MM.1S (cell line): ENCODE measurements at regions not wholly inside any gene's neighbourhood (a gene's known extent, or its start where the extent isn't known, plus 50 kb on each side); places are given as distances from the start of the nearest gene placed in this dataset.

Source experiments
- DNase-seq: peaks from one replicate; pipeline ENCODE4 v3.0.0-alpha.2; 2015
- H2AFZ ChIP-seq: fragments of 300-600 bp; sonication (generic); 2 replicates; pipeline ENCODE4 v1.6.0; 2016; ENCODE audit warnings: antibody characterized with exemption, low read length
- H3F3A ChIP-seq: fragments of 300-600 bp; sonication (generic); 2 replicates; pipeline ENCODE4 v1.6.1; 2016; ENCODE audit warnings: mild to moderate bottlenecking, antibody characterized with exemption, low read length, moderate library complexity, mixed read lengths; ENCODE audit not compliant: insufficient read depth
- H3K27ac ChIP-seq: fragments of 300-600 bp; sonication (generic); 2 replicates; pipeline ENCODE4 v1.5.1; 2016; ENCODE audit warnings: mild to moderate bottlenecking, low read length
- H3K27me3 ChIP-seq: fragments of 300-600 bp; sonication (generic); replicated peaks from 2 replicates; pipeline ENCODE4 v1.6.0; 2016; ENCODE audit warnings: low read length; ENCODE audit not compliant: insufficient read depth
- H3K36me3 ChIP-seq: fragments of 300-600 bp; sonication (generic); replicated peaks from 2 replicates; pipeline ENCODE4 v1.6.1; 2016; ENCODE audit warnings: mild to moderate bottlenecking, low read length, mixed read lengths; ENCODE audit not compliant: insufficient read depth
- H3K4me1 ChIP-seq: fragments of 300-600 bp; sonication (generic); 2 replicates; pipeline ENCODE4 v1.6.1; 2016; ENCODE audit warnings: low read length, mixed read lengths
- H3K4me2 ChIP-seq: fragments of 300-600 bp; sonication (generic); 2 replicates; pipeline ENCODE4 v1.6.0; 2016; ENCODE audit warnings: low read depth, low read length
- H3K4me3 ChIP-seq: fragments of 300-600 bp; sonication (generic); 2 replicates; pipeline ENCODE4 v1.5.1; 2016; ENCODE audit warnings: low read length, mixed read lengths
- H3K79me2 ChIP-seq: fragments of 300-600 bp; sonication (generic); 2 replicates; pipeline ENCODE4 v1.6.1; 2016; ENCODE audit warnings: mixed run types, low read length, mixed read lengths
- H3K9ac ChIP-seq: fragments of 300-600 bp; sonication (generic); 2 replicates; pipeline ENCODE4 v1.6.1; 2016; ENCODE audit warnings: low read length, mixed read lengths
- H3K9me2 ChIP-seq: fragments of 300-600 bp; sonication (generic); replicated peaks from 2 replicates; pipeline ENCODE4 v1.6.1; 2016; ENCODE audit warnings: mild to moderate bottlenecking, low read length, mixed read lengths; ENCODE audit not compliant: insufficient read depth
- H3K9me3 ChIP-seq: fragments of 300-600 bp; sonication (generic); replicated peaks from 2 replicates; pipeline ENCODE4 v1.6.1; 2016; ENCODE audit warnings: mild to moderate bottlenecking, low read length, mixed read lengths; ENCODE audit not compliant: insufficient read depth
- H4K20me1 ChIP-seq: fragments of 300-600 bp; sonication (generic); 2 replicates; pipeline ENCODE4 v1.6.1; 2016; ENCODE audit warnings: mild to moderate bottlenecking, low read length, moderate library complexity, mixed read lengths; ENCODE audit not compliant: insufficient read depth
- CTCF ChIP-seq: fragments of 300-600 bp; sonication (generic); IDR thresholded peaks from 2 replicates; pipeline ENCODE4 v1.5.1; 2016; ENCODE audit warnings: antibody characterized with exemption, low read length, mixed read lengths
- EZH2 ChIP-seq: fragments of 300-600 bp; sonication (generic); optimal IDR thresholded peaks from 2 replicates; pipeline ENCODE3; 2017; ENCODE audit warnings: low read depth, mild to moderate bottlenecking, antibody characterized with exemption, low read length, mixed read lengths
- EZH2phosphoT487 ChIP-seq: fragments of 300-600 bp; sonication (generic); IDR thresholded peaks from 2 replicates; pipeline ENCODE4 v1.6.1; 2018; ENCODE audit warnings: antibody characterized with exemption, low read length

GRCh38 chr18:45213040-45213333, 402.3 kb upstream of the SLC14A2 start:
- no peak for DNase-seq
- H3K9me3 ChIP-seq, result no peaks in the 10 kb centered on the region
- no peaks in the 10 kb centered on the region for H3K79me2 ChIP-seq
- no peak overlapping the region for H3K27ac ChIP-seq
- TF ChIP-seq EZH2 (no peak), EZH2phosphoT487 (no peak), CTCF (no peak)
- H3K9ac ChIP-seq, result no peak overlapping the region
- no peaks in the 10 kb centered on the region for H3K4me1 ChIP-seq
- H4K20me1 ChIP-seq, result no peaks in the 10 kb centered on the region
- H3K9me2 ChIP-seq, result no peaks in the 10 kb centered on the region
- H3K36me3 ChIP-seq, result no peaks in the 10 kb centered on the region
- H3K4me3 ChIP-seq, result no peak overlapping the region
- no peak overlapping the region for H2AFZ ChIP-seq
- H3K27me3 ChIP-seq, result no peaks in the 10 kb centered on the region
- no peaks in the 10 kb centered on the region for H3F3A ChIP-seq
- H3K4me2 ChIP-seq, result no peak overlapping the region

- no peak overlapping the region for H3K4me2 ChIP-seq
- 0 out of 2 replicates have a peak, but pooled peaks cover 4% of the 10 kb centered on the region for H3K4me1 ChIP-seq
- no peak overlapping the region for H3K27ac ChIP-seq
- TF ChIP-seq CTCF (no peak), EZH2 (no peak), EZH2phosphoT487 (no peak)
- no peak for DNase-seq
- H3K9me3 ChIP-seq, result no peaks in the 10 kb centered on the region
- no peaks in the 10 kb centered on the region for H4K20me1 ChIP-seq
- H3K27me3 ChIP-seq, result no peaks in the 10 kb centered on the region
- H3K9ac ChIP-seq, result no peak overlapping the region
- no peaks in the 10 kb centered on the region; the same call in 1 of the 2 replicates for H3K9me2 ChIP-seq
- no peak overlapping the region for H2AFZ ChIP-seq
- no peaks in the 10 kb centered on the region for H3F3A ChIP-seq
- no peaks in the 10 kb centered on the region for H3K36me3 ChIP-seq
- H3K4me3 ChIP-seq, result no peak overlapping the region
- no peaks in the 10 kb centered on the region for H3K79me2 ChIP-seq
Measured at GRCh38 chr18:45218436-45218835, 396.8 kb upstream of the SLC14A2 start.

- Histone ChIP-seq H3K4me2 (no peak overlapping the region), H3K79me2 (no peaks in the 10 kb centered on the region), H4K20me1 (no peaks in the 10 kb centered on the region), H3K27ac (no peak overlapping the region), H3K27me3 (no peaks in the 10 kb centered on the region), H3K9ac (no peak overlapping the region), H3K4me3 (no peak overlapping the region), H3K4me1 (0 out of 2 replicates have a peak, but pooled peaks cover 4% of the 10 kb centered on the region), H2AFZ (no peak overlapping the region), H3F3A (no peaks in the 10 kb centered on the region), H3K9me3 (no peaks in the 10 kb centered on the region), H3K36me3 (no peaks in the 10 kb centered on the region), H3K9me2 (no peaks in the 10 kb centered on the region; the same call in 1 of the 2 replicates)
- DNase-seq, result no peak
- TF ChIP-seq EZH2 (no peak), EZH2phosphoT487 (no peak), CTCF (no peak)
Measured at GRCh38 chr18:45221363-45221762, 393.9 kb upstream of the SLC14A2 start.

GRCh38 chr18:45222180-45222579, 393.1 kb upstream of the SLC14A2 start:
- Histone ChIP-seq H3K4me1 (0 out of 2 replicates have a peak, but pooled peaks cover 4% of the 10 kb centered on the region), H3K27ac (no peak overlapping the region), H3K79me2 (no peaks in the 10 kb centered on the region), H3K9ac (no peak overlapping the region), H3K27me3 (no peaks in the 10 kb centered on the region), H3K4me3 (no peak overlapping the region), H3F3A (no peaks in the 10 kb centered on the region), H3K4me2 (no peak overlapping the region), H3K9me3 (no peaks in the 10 kb centered on the region), H2AFZ (no peak overlapping the region), H3K36me3 (no peaks in the 10 kb centered on the region), H4K20me1 (no peaks in the 10 kb centered on the region), H3K9me2 (no peaks in the 10 kb centered on the region; the same call in 1 of the 2 replicates)
- no peak for TF ChIP-seq EZH2phosphoT487
- no peak for DNase-seq
